K562 (cell line): ENCODE measurements at regions not wholly inside any gene's neighbourhood (a gene's known extent, or its start where the extent isn't known, plus 50 kb on each side); places are given as distances from the start of the nearest gene placed in this dataset.

Experiments used
- BACH1 ChIP-seq: fragments of 200-800 bp; sonication (Bioruptor generic); IDR thresholded peaks from 2 replicates; pipeline ENCODE4 v1.6.1; 2016; ENCODE audit warnings: missing genetic modification characterization, missing compliant biosample characterization
- KAT7 ChIP-seq: sonication (generic); formaldehyde crosslinking; IDR thresholded peaks from 2 replicates; pipeline ENCODE4 v1.8.0; 2022; ENCODE audit warnings: missing genetic modification reagents, mild to moderate bottlenecking, borderline replicate concordance
- MEF2D ChIP-seq: conservative IDR thresholded peaks from 2 replicates; pipeline ENCODE4 v1.6.1; 2016; ENCODE audit warnings: low read depth, missing genetic modification characterization, missing compliant biosample characterization
- RNF2 ChIP-seq: sonication (generic); IDR thresholded peaks from 2 replicates; pipeline ENCODE4 v1.6.1; 2016
- TAF9B ChIP-seq: fragments of 450-650 bp; IDR thresholded peaks from 2 replicates; pipeline ENCODE4 v1.6.1; 2018; ENCODE audit warnings: mild to moderate bottlenecking; ENCODE audit not compliant: partially characterized antibody
- ZNF175 ChIP-seq: fragments of 200-800 bp; sonication (Bioruptor generic); IDR thresholded peaks from 2 replicates; pipeline ENCODE4 v1.6.1; 2016; ENCODE audit warnings: low read depth, mild to moderate bottlenecking, missing genetic modification characterization, missing compliant biosample characterization
- ZNF695 ChIP-seq: fragments of 450-650 bp; formaldehyde crosslinking; IDR thresholded peaks from 2 replicates; pipeline ENCODE4 v1.4.0; 2020; ENCODE audit warnings: mild to moderate bottlenecking, moderate library complexity
- TF ChIP-seq, protein P1 (sequence below): fragments of 250-450 bp; sonication (Bioruptor Pico); IDR thresholded peaks from 2 replicates; pipeline ENCODE4 v1.8.0; 2022; ENCODE audit warnings: inconsistent platforms
- TF ChIP-seq, protein P2 (sequence below): fragments of 450-650 bp; IDR thresholded peaks from 2 replicates; pipeline ENCODE4 v1.6.1; 2016; ENCODE audit warnings: low read depth, mild to moderate bottlenecking, moderate library complexity

DNA sequence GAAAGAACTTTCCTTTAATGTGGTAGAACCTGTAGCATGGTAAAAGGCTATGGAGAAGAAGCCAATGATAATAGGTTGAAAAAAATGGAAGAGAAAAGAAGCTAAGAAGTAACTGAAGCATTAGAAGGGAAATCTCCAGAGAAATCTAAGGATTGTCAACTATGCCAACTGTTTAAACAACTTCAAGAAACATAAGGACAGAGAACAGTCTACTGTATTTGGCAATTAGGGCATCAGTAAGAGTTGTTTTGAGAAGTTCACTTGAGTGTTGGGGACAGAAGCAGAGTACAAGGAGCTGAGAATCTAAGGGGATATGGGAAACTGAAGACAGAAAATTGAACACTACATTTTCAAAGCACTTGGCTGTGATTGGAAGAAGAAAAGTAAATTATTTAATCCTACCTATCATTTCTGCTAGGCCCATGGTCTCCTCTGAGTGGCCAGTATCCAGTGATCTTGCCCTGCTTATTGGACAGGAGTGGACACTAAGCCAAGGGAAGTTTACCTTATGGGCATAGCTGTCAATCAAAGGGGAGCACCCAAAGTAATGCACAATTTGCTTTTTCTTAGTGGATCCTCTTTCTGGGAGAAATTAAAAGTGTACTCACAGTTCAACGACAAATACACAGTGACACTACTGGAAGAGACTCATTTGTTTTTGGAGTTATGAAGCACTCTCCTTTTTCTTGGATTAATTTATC is 56.4 kb upstream of the CCDC71L start (continued):
- TF ChIP-seq, protein P1, sequence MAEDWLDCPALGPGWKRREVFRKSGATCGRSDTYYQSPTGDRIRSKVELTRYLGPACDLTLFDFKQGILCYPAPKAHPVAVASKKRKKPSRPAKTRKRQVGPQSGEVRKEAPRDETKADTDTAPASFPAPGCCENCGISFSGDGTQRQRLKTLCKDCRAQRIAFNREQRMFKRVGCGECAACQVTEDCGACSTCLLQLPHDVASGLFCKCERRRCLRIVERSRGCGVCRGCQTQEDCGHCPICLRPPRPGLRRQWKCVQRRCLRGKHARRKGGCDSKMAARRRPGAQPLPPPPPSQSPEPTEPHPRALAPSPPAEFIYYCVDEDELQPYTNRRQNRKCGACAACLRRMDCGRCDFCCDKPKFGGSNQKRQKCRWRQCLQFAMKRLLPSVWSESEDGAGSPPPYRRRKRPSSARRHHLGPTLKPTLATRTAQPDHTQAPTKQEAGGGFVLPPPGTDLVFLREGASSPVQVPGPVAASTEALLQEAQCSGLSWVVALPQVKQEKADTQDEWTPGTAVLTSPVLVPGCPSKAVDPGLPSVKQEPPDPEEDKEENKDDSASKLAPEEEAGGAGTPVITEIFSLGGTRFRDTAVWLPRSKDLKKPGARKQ (CRISPR knock-in tag): no peak
- TF ChIP-seq RNF2 (no peak), MEF2D (tag) (no peak), ZNF695 (no peak), ZNF175 (CRISPR knock-in tag) (no peak), KAT7 (CRISPR knock-in tag) (peak; percentile 46; the same call in 1 of the 2 replicates), TAF9B (no peak), BACH1 (tag) (no peak)
- TF ChIP-seq, protein P2, sequence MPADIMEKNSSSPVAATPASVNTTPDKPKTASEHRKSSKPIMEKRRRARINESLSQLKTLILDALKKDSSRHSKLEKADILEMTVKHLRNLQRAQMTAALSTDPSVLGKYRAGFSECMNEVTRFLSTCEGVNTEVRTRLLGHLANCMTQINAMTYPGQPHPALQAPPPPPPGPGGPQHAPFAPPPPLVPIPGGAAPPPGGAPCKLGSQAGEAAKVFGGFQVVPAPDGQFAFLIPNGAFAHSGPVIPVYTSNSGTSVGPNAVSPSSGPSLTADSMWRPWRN: no peak
